ENCODE measurements at regions not wholly inside any gene's neighbourhood (a gene's known extent, or its start where the extent isn't known, plus 50 kb on each side); places are given as distances from the start of the nearest gene placed in this dataset.

GRCh38 chr7:25857376-25858067 lies 294.5 kb upstream of the NFE2L3 start:
- DNase-seq = no peak

DNA sequence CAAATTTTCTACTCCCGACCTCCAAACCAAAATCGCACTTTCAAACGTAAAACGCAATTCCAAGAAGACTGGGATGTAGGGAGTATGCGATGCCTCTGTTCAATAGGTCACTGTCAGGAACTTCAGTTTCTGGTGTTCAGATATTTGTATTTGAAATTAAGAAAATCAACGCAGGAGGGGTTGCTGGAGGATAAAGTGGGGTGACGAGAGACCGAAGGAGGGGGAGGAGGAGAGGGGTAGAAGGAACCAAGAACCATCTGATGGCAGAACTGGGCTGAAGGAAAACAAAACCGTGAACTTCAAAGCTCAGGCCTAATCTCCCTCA lies 293.8 kb upstream of the NFE2L3 start:
- peak in 1 of 3 donors; percentile 32 for DNase-seq

DNA sequence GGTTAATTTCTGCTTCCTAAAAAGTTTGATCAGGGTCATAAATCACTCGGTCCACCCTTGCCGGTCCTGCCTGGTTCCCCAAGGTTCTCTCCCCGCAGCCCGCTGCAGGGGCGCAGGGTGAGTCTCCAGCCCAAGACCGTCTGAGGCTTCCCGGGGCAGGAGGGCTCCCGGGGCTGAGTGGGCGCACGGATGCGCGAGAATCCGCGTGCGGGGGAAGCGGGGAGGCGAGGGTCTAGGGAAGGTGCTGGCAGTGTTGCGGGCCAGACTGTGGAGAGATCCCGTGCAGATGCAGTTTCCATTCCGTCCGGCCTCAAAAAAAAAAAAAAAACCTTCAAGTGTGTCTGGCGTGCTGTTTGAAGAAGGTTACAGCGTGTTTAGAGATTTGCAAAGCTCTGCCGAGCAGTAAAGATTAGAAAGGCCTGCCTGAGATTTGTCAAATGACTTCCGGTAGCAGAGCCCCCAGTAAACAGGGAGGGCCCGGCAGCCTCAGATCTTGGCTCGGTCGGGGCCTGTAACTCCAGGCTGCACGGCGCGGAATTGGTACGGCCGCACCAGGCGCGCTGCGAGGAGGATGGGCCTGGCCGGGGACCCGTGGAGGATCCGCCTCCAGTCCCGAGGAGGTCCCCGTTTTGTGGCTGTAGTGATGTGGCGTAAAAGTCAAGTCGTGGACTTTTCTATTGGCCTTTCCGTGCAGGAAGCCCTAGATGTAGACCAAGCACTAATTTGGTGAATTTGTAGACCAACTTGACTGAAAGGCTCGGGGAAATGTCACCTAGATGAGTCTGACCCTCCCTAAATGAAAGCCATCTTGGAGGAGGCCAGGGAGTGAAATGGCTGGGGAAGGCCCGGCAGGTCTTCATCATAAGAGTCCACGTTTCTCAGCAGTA lies 293.2 kb upstream of the NFE2L3 start:
- peak in 1 of 3 donors; percentile 41 for DNase-seq

DNA sequence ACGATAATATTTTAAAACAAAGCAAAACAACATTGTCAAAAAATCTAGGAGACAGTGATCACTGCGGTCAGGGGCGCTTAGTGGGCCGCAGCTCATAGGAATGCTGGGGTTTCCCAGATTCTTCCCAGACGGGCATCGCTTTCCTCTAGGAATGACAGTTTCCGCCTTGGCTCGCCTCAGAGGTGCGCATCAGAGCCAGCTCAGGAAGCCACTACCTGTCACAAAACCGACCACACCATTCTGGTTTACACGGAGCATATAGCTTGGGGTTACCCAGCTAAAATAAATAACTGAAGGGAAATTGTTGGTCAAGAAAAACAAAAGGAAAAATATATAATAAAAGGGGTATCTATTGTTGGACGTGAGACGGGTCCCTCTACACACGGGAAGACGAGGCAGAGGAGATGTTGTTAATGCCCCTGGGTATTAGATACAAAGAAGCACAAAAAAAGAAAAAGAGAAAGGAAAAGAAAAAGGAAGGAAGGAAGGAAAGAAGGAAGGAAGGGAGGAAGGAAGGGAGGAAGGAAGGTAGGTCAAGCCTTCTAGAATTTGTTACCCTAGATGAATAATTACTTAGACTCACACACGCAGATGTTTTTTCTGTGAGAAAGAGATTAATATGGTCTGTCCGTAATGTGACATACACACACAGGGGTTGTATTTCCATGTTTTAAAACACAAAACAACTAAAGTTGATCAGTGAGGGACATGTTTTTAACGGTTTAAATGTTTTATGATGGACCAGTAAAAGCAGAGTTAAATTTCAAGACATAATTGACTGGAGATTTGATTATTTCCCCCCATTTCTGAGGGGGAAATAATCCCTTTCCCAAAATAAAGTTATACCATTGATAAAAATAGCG lies 292.4 kb upstream of the NFE2L3 start:
- DNase-seq = peak in 1 of 3 donors; percentile 31

GRCh38 chr7:25860275-25861163 lies 291.5 kb upstream of the NFE2L3 start:
- peak in 1 of 3 donors; percentile 82 for DNase-seq

DNA sequence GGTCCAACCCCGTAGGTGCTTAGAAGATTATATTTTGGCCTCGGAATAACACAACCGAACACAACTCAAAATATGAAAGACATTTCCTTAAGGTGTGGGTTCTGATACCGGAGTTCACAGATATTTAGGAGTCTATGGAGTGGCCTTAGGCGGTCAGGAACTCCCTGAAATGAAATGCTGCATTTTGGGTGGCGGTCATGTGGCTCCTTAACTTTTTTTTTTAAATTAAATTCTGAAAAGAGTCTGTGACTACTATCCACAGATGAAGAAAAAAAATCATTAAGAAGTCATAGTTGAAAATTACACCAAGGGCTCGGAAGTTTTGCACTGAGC lies 290.9 kb upstream of the NFE2L3 start:
- DNase-seq = peak in 1 of 3 donors; percentile 57

- DNase-seq = no peak
These were observed 290.3 kb upstream of the NFE2L3 start for GRCh38 chr7:25861601-25862260.

DNA sequence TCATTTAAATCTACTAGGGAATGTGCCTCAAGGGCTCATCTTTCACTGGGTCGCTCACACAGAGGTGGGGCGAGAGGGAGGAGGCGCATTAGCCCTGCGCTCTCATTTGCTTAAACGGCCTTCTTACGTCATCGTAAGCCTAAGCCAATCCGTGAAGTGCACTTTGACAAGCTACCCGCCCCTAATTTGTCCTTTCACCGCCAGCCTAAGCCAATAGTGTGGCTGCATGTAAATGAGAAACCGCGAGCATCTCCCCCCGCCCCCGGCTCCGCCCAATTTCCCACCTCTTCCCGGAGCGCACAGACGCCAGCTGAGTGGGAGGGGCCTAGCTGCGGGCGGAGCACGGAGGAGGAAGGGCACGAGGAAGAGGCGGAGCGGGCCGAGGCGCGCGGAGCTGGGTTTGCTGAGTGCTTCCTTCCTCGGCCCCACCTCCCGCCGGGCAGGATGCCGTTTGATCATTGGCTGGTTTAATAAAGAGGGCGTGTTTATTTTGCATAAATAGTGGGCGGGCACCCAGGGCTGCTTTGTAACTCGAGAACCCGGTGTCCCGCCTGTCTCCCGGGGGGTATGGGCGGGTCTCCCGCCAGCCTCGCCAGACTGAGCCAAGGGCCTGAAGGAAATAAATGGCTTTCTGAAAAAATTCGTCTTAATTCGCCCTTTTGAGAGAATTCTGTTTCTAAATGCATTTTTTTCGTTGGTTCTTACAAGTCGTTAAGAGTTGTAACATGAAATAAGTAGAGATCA lies 289.6 kb upstream of the NFE2L3 start:
- peak; percentile 98 to 100 (median 99) for DNase-seq

DNA sequence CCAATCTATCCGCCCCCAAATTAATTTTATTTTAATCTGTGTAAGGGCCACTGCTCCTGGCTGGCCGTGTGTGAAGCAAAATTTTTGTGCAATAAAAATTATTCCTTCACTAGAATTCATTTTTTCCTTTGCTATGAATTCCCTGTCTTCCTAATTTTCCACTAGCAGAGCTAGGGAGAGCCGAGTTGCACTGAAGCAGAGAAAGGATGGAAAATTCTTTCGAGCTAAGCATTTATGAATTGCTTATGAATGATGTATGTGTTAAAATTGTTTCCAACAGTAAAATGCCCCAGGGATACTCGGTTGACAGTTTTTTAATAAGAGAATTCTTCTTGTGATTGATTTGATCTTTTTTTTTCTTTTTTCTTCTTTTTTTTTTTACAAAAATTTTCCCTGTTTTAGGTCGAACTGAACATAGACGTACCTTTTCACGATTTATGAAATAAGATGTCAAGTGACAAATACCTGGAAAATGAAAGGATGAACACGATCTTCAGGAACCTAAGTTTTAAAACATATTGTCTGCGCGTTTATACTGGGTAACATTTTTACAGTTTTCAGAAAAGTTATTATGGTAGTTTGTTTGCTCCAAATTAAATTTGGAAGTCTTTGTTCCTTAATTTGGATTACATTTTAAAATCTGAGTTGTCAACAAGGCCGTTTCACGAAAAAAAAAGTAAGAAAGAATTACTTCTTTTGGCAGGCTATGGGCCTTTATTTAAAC lies 288.8 kb upstream of the NFE2L3 start:
- DNase-seq = no peak

DNA sequence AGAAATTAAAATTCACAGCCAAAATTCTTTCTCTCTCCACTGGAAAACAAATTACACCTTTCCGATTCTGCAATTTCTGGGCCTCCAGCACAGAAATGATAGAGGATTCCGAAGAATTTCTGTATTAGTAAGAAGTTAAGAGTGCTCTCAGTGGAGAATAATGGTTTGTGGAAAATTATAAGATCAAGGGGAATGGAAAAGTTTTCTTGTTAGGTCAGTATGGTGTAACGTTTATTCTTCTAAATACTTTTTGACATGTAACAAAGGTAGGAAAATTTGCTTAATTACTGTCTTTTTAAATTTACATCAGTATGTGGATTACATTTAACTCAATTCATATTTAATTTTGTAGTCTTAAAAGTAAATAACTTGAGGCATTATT lies 288.3 kb upstream of the NFE2L3 start:
- DNase-seq = peak in 1 of 3 donors; percentile 48

DNA sequence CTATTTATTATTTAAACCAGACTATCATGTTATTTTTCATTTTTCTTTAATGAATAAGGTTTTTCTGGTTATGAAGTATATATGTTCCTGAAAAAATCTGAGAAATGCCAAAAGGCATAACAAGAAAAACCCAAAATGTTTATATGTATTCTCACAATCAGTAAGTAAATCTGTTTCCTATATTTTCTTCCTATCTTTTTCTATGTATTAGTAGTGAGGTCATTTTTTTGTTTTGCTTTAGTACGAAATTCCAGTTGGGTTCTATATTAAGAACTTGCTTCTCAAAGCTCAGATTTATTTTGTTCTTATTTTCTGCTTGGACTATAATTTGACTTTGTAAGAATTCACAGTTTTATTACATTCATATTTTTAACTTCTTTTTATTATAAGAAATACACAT lies 287.5 kb upstream of the NFE2L3 start:
- peak in 1 of 3 donors; percentile 57 for DNase-seq

GRCh38 chr7:25864943-25865751 lies 286.9 kb upstream of the NFE2L3 start:
- DNase-seq = peak in 1 of 3 donors; percentile 60

DNA sequence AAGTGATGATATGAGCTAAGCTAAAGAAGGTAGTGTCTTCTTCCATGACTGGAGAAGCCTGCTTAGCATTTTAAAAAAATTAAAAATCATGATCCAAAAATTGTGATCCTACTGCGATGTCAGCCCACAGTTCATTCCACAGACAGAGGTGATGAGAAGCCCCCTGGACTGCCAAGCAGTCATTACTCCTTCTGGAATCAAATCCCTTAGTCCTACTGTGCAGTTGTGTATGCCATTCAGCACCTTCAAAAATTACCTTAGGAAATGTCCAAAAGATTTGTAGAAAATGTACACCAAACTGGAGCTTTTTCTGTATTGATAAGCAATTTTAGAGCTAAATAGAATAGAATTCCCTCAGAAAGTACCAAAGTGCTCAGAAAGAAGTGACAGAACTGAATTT lies 283.5 kb upstream of the NFE2L3 start:
- no peak for DNase-seq

GRCh38 chr7:25870574-25870973 lies 281.4 kb upstream of the NFE2L3 start:
- no peak for DNase-seq

GRCh38 chr7:25876092-25876491 lies 275.9 kb upstream of the NFE2L3 start:
- no peak for DNase-seq

- no peak for DNase-seq
These were observed 273.9 kb upstream of the NFE2L3 start for GRCh38 chr7:25877802-25878789.

- DNase-seq = no peak
These were observed 272.2 kb upstream of the NFE2L3 start for GRCh38 chr7:25879799-25880198.

Data from muscle of back (tissue), 3 donors.